ENCODE measurements at regions not wholly inside any gene's neighbourhood (a gene's known extent, or its start where the extent isn't known, plus 50 kb on each side); places are given as distances from the start of the nearest gene placed in this dataset.
"Not testable (repeated sequence)": the region's sequence is repeated elsewhere in the genome, so short reads cannot be mapped to it uniquely, and the experiment has no call there.

- FAIRE-seq = no peak
Measured at GRCh38 chr11:42890773-42891172, 421.0 kb upstream of the API5 start.

GRCh38 chr11:42901084-42901483, 410.7 kb upstream of the API5 start:
- no peak for FAIRE-seq

- no peak for FAIRE-seq
Measured at GRCh38 chr11:42906226-42906625, 405.6 kb upstream of the API5 start.

- FAIRE-seq = no peak
Measured at GRCh38 chr11:42913731-42914130, 398.1 kb upstream of the API5 start.

GRCh38 chr11:42923651-42924050, 388.1 kb upstream of the API5 start:
- no peak for FAIRE-seq

- no peak for FAIRE-seq
Measured at GRCh38 chr11:42925916-42926315, 385.9 kb upstream of the API5 start.

- FAIRE-seq = no peak
Measured at GRCh38 chr11:42947405-42947804, 364.4 kb upstream of the API5 start.

- FAIRE-seq = not testable (repeated sequence)
Measured at GRCh38 chr11:42949738-42950376, 361.9 kb upstream of the API5 start.

- no peak for FAIRE-seq
Measured at GRCh38 chr11:42951266-42951665, 360.5 kb upstream of the API5 start.

- no peak for FAIRE-seq
Measured at GRCh38 chr11:42957831-42958230, 354.0 kb upstream of the API5 start.

GRCh38 chr11:42958635-42959034, 353.2 kb upstream of the API5 start:
- FAIRE-seq = no peak

GRCh38 chr11:42960521-42961088, 351.2 kb upstream of the API5 start:
- no peak for FAIRE-seq

- no peak for FAIRE-seq
Measured at GRCh38 chr11:42967653-42968052, 344.1 kb upstream of the API5 start.

- FAIRE-seq = no peak
Measured at GRCh38 chr11:42972741-42973140, 339.1 kb upstream of the API5 start.

- no peak for FAIRE-seq
Measured at GRCh38 chr11:42974510-42975179, 337.2 kb upstream of the API5 start.

- no peak for FAIRE-seq
Measured at GRCh38 chr11:42975180-42975529, 336.6 kb upstream of the API5 start.

- no peak for FAIRE-seq
Measured at GRCh38 chr11:42976636-42977217, 335.1 kb upstream of the API5 start.

- FAIRE-seq = no peak
Measured at GRCh38 chr11:42992594-42992993, 319.2 kb upstream of the API5 start.

- FAIRE-seq = no peak
Measured at GRCh38 chr11:42996421-42997307, 315.1 kb upstream of the API5 start.

GRCh38 chr11:43004879-43005278, 306.9 kb upstream of the API5 start:
- not testable (repeated sequence) for FAIRE-seq

- no peak for FAIRE-seq
Measured at GRCh38 chr11:43010042-43010441, 301.8 kb upstream of the API5 start.

GRCh38 chr11:43012606-43013005, 299.2 kb upstream of the API5 start:
- FAIRE-seq = no peak

- FAIRE-seq = no peak
Measured at GRCh38 chr11:43021466-43021865, 290.3 kb upstream of the API5 start.
